ENCODE measurements at regions not wholly inside any gene's neighbourhood (a gene's known extent, or its start where the extent isn't known, plus 50 kb on each side); places are given as distances from the start of the nearest gene placed in this dataset.

DNA sequence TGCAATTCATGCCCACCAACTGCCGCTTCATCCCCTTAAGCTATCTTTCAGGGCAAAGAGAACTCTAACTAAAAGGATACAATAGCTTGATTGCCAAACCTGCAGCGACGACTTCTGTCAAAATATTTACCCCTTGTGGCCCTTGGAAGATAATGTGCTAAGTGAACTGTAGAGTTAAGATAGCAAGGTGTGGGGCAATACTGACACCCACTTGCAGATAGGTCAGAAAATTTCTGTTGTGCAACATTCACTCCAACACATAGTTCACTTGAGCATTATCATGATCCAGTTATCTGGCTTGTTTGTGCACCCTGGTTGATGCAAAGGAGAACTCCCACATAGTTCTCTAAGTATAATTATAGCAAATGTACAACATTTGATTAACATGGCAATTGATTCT lies 55.6 kb downstream of the RHOXF2B start:
- H3K18ac ChIP-seq (ENCODE audit: extremely low read depth, low read length) = no peak overlapping the region
- no peak overlapping the region for H4K91ac ChIP-seq (replicated peaks; ENCODE audit: insufficient read length, low read length)
- 83% methylated on average over 3 of the region's 3 CpGs; no CpG with 5 or more reads in 1 of the 2 experiments for WGBS, 2 experiments (ENCODE audit: extremely low coverage in 1 of 2, insufficient coverage in 1 of 2, insufficient read length in 1 of 2, insufficient replicate concordance in 2 of 2, low coverage in 1 of 2, low lambda C conversion rate in 2 of 2, missing lambda C conversion rate in 1 of 2)
- FAIRE-seq (no peak), DNase-seq (ENCODE audit: low read depth in 1 of 2, low spot score in 2 of 2) (no peak)
- peaks cover 9 to 18% (median 11%) of the 10 kb centered on the region in 4 experiments for H3K27me3 ChIP-seq (replicated peaks in 1 of 4; ENCODE audit: control insufficient read depth in 3 of 4, extremely low read depth in 1 of 4, insufficient read depth in 3 of 4, low read length in 3 of 4)
- H2BK20ac ChIP-seq (ENCODE audit: low read length) = no peak overlapping the region
- no peak overlapping the region for H2AFZ ChIP-seq (ENCODE audit: low read length)
- no peaks in the 10 kb centered on the region for H3K4me1 ChIP-seq (replicated peaks in 1 of 4; ENCODE audit: control insufficient read depth in 3 of 4, insufficient read depth in 4 of 4, low read length in 3 of 4)
- no peak overlapping the region for H4K5ac ChIP-seq (ENCODE audit: insufficient read length, low read depth, low read length)
- no peaks in the 10 kb centered on the region; a peak in 1 of 4 replicates for H3K9me3 ChIP-seq (ENCODE audit: insufficient read depth in 2 of 2, low read depth in 1 of 2, low read length in 1 of 2)
- no peaks in the 10 kb centered on the region for H3K23me2 ChIP-seq (ENCODE audit: low read depth, low read length)
- no peak overlapping the region for H2BK120ac ChIP-seq (replicated peaks; ENCODE audit: low read depth, low read length)
- no peak overlapping the region for H2BK15ac ChIP-seq (ENCODE audit: low read length)
- no peaks in the 10 kb centered on the region for H3K36me3 ChIP-seq (ENCODE audit: control insufficient read depth in 2 of 4, insufficient read depth in 4 of 4, low read length in 3 of 4)
- H3K27ac ChIP-seq (ENCODE audit: low read depth, low read length) = no peak overlapping the region
- no peak overlapping the region for H2BK12ac ChIP-seq (ENCODE audit: low read depth, low read length)
- H4K8ac ChIP-seq (ENCODE audit: extremely low read depth, insufficient read depth, low read length) = no peak overlapping the region
- no peak overlapping the region for H3K4ac ChIP-seq (replicated peaks; ENCODE audit: insufficient read length, low read depth, low read length)
- no peak overlapping the region for H3K14ac ChIP-seq (ENCODE audit: insufficient read length)
- no peaks in the 10 kb centered on the region for H3K79me2 ChIP-seq (ENCODE audit: control insufficient read depth in 1 of 2, insufficient read depth in 2 of 2, low read length in 2 of 2)
- H3K23ac ChIP-seq (ENCODE audit: insufficient read length) = no peak overlapping the region
- ChIA-PET POLR2A (ENCODE audit: partially characterized antibody) (no interaction called here), CTCF (ENCODE audit: partially characterized antibody) (interaction anchor here (2.7 kb wide), 1 partner anchor 13 kb away, joined by 13 read pairs; no protein-coding TSS in a partner anchor)
- H3K79me1 ChIP-seq (ENCODE audit: low read depth, low read length) = no peaks in the 10 kb centered on the region
- no peak overlapping the region for H2AK5ac ChIP-seq (ENCODE audit: low read depth, low read length)
- H2BK5ac ChIP-seq (ENCODE audit: low read depth, low read length) = no peak overlapping the region
- no peak overlapping the region for H3K9ac ChIP-seq (replicated peaks in 1 of 4; ENCODE audit: extremely low read depth in 1 of 4, low read depth in 3 of 4, low read length in 3 of 4)
- H3K4me2 ChIP-seq (ENCODE audit: insufficient read depth in 1 of 2, low read depth in 2 of 2, low read length in 2 of 2) = no peak overlapping the region
- TF ChIP-seq CREB1 (IDR thresholded peaks at IDR 0.05) (no peak), HDAC6 (IDR thresholded peaks at IDR 0.05; ENCODE audit: low read depth, low read length) (no peak), BCL11A (IDR thresholded peaks at IDR 0.05; ENCODE audit: low read depth in 2 of 2, low read length in 2 of 2) (no peak), NRF1 (IDR thresholded peaks at IDR 0.05; ENCODE audit: low read depth, low read length) (no peak), POLR2AphosphoS5 (IDR thresholded peaks at IDR 0.05; ENCODE audit: low read depth, low read length) (no peak), JUND (IDR thresholded peaks at IDR 0.05; ENCODE audit: low read length) (no peak), RAD21 (IDR thresholded peaks at IDR 0.05 in 1 of 2, conservative IDR thresholded peaks at IDR 0.05 in 1 of 2; ENCODE audit: low read depth in 2 of 2, low read length in 2 of 2) (no peak), MAFK (IDR thresholded peaks at IDR 0.05; ENCODE audit: low read depth, low read length) (no peak), BRCA1 (IDR thresholded peaks at IDR 0.05; ENCODE audit: low read depth, low read length) (no peak), RFX5 (IDR thresholded peaks at IDR 0.05; ENCODE audit: borderline replicate concordance, low read depth, low read length) (no peak)
- TF ChIP-seq, protein P1, sequence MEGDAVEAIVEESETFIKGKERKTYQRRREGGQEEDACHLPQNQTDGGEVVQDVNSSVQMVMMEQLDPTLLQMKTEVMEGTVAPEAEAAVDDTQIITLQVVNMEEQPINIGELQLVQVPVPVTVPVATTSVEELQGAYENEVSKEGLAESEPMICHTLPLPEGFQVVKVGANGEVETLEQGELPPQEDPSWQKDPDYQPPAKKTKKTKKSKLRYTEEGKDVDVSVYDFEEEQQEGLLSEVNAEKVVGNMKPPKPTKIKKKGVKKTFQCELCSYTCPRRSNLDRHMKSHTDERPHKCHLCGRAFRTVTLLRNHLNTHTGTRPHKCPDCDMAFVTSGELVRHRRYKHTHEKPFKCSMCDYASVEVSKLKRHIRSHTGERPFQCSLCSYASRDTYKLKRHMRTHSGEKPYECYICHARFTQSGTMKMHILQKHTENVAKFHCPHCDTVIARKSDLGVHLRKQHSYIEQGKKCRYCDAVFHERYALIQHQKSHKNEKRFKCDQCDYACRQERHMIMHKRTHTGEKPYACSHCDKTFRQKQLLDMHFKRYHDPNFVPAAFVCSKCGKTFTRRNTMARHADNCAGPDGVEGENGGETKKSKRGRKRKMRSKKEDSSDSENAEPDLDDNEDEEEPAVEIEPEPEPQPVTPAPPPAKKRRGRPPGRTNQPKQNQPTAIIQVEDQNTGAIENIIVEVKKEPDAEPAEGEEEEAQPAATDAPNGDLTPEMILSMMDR (IDR thresholded peaks at IDR 0.05; ENCODE audit: control extremely low read depth in 1 of 3, insufficient read depth in 1 of 3, low read depth in 1 of 3, low read length in 3 of 3) = no peak
- TF ChIP-seq, protein P2, sequence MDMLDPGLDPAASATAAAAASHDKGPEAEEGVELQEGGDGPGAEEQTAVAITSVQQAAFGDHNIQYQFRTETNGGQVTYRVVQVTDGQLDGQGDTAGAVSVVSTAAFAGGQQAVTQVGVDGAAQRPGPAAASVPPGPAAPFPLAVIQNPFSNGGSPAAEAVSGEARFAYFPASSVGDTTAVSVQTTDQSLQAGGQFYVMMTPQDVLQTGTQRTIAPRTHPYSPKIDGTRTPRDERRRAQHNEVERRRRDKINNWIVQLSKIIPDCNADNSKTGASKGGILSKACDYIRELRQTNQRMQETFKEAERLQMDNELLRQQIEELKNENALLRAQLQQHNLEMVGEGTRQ (IDR thresholded peaks at IDR 0.05; ENCODE audit: low read length) = no peak
- no peak overlapping the region for H3K4me3 ChIP-seq (ENCODE audit: extremely low read depth in 1 of 4, insufficient read depth in 2 of 4, low read depth in 3 of 4, low read length in 4 of 4)
- H4K20me1 ChIP-seq (replicated peaks in 1 of 2; ENCODE audit: control insufficient read depth in 1 of 2, insufficient read depth in 2 of 2, low read length in 2 of 2) = no peaks in the 10 kb centered on the region
- no peak overlapping the region for H3K56ac ChIP-seq (replicated peaks; ENCODE audit: insufficient read length, low read depth, low read length)

Measured in H1 (cell line).